Lower leg skin (tissue), 4 donors: ENCODE measurements at regions not wholly inside any gene's neighbourhood (a gene's known extent, or its start where the extent isn't known, plus 50 kb on each side); places are given as distances from the start of the nearest gene placed in this dataset.

Experiments used
- DNase-seq, 2 donors: peaks; one replicate each; pipeline ENCODE4 v3.0.0-alpha.2; 2019; ENCODE audit warnings: low spot score in 2 of 2
- H3K4me3 ChIP-seq: fragments of 200-600 bp; sonication (generic); 2 replicates; pipeline ENCODE4 v1.5.1; 2017; ENCODE audit warnings: mild to moderate bottlenecking, low read depth; ENCODE audit not compliant: poor library complexity, severe bottlenecking
- POLR2A ChIP-seq, 2 donors: fragments of 450-650 bp; IDR thresholded peaks; one replicate each; pipeline ENCODE4 v1.6.1; 2016 to 2017; ENCODE audit warnings: antibody characterized with exemption in 2 of 2, mild to moderate bottlenecking in 1 of 2, moderate library complexity in 1 of 2
- WGBS, 2 donors: methylation state at CpG; one replicate each; pipeline ENCODE4 v1.1.5; 2018; 5-methylcytosine and 5-hydroxymethylcytosine counted together
- intact Hi-C: fragments of 100-400 bp; cut with DNase I; formaldehyde crosslinking; loops from one replicate; pipeline ENCODE4 v1.15.0; 2023; ENCODE audit warnings: low total_unique reads
- TF ChIP-seq, protein P1 (sequence below), 3 donors: fragments of 450-650 bp; IDR thresholded peaks; one replicate each; pipeline ENCODE4 v1.5.1; 2016; ENCODE audit warnings: antibody characterized with exemption in 3 of 3, mild to moderate bottlenecking in 3 of 3, moderate library complexity in 2 of 3

DNA sequence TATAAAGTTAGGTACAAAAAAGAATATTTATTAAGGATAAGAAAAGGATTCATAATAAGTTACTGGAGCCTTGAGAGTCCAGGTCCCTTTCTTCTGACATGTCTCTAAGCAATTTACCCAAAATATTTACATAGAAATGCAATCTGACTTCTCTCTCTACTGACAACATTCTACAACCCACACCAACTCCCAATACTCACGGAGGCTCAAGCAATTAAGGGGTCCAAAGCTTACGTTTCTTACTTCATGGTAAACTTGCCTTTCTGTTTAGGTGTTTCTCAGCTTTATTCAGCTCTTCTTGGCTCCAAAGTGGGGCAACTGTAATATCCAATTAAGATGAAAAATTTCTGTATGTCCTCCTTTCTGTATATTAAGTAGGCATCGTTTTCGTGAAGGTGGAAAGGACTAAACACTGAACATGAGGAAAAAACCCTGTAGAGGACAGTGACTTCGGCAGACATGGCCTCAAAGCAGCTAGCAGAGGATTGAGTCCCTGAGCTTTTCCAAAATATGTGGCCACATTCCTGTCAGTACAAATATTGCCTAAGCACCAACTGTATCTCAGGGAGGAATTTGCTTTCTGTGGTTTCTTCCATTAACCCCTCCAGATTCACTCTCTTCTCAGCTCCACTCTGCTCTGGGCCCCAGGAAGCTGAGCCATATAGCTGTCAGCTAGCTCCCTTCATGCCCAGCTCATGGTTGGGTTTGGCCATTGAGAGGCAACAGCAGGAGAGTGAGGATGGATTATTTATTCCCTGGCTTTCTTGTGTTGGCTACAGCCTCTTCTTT lies 67.9 kb upstream of the GLS start:
- TF ChIP-seq POLR2A (IDR thresholded peaks at IDR 0.05) = no peak
- TF ChIP-seq, protein P1, sequence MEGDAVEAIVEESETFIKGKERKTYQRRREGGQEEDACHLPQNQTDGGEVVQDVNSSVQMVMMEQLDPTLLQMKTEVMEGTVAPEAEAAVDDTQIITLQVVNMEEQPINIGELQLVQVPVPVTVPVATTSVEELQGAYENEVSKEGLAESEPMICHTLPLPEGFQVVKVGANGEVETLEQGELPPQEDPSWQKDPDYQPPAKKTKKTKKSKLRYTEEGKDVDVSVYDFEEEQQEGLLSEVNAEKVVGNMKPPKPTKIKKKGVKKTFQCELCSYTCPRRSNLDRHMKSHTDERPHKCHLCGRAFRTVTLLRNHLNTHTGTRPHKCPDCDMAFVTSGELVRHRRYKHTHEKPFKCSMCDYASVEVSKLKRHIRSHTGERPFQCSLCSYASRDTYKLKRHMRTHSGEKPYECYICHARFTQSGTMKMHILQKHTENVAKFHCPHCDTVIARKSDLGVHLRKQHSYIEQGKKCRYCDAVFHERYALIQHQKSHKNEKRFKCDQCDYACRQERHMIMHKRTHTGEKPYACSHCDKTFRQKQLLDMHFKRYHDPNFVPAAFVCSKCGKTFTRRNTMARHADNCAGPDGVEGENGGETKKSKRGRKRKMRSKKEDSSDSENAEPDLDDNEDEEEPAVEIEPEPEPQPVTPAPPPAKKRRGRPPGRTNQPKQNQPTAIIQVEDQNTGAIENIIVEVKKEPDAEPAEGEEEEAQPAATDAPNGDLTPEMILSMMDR (IDR thresholded peaks at IDR 0.05) = no peak
- intact Hi-C loops = no loop called here
- H3K4me3 ChIP-seq = no peak overlapping the region
- no peak for DNase-seq
- WGBS, 2 donors = 90 to 91% methylated on average over 5 of the region's 5 CpGs

DNA sequence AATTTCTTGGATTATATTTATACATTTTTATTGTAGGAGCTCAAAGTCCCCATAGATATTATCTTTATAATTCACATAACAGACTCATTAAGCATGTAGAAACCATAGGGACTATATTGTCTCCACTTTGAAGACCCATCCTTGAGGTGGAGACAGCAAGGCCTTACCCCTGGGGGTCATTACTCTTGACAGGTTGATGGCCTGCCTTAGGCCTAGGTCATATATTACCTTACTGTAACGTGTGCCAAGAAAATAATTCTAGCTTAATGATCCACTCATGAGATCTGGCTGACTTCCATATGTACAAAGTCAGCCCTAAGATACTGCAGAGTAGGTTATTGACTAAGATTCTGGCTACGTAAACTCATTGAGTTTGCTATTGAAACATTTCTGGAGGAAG lies 65.4 kb upstream of the GLS start:
- no peak for DNase-seq
- TF ChIP-seq, protein P1 (IDR thresholded peaks at IDR 0.05) = no peak
- no peak for TF ChIP-seq POLR2A (IDR thresholded peaks at IDR 0.05)
- H3K4me3 ChIP-seq = no peak overlapping the region
- WGBS, 2 donors = 57 to 63% methylated on average over 2 of the region's 2 CpGs
- intact Hi-C loops = no loop called here

DNA sequence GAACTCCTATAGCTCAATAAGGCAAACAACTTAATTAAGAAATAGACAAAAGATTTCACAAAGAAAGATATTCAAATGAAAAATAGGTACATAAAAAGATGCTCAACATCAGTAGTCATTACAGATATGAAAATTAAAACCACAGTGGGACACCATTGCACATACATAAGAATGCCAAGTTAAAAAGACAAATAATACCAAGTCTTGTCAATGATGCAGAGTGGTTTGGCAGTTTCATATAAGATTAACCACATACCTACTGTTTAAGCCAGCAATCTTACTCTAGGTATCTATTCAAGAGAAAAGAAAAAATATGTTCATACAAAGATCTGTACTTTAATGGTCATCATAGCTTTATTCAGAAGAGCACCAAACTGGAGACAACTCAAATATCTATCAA lies 63.5 kb upstream of the GLS start:
- intact Hi-C loops = no loop called here
- no peak overlapping the region for H3K4me3 ChIP-seq
- DNase-seq = no peak
- TF ChIP-seq, protein P1 (IDR thresholded peaks at IDR 0.05) = no peak
- TF ChIP-seq POLR2A (IDR thresholded peaks at IDR 0.05) = no peak

DNA sequence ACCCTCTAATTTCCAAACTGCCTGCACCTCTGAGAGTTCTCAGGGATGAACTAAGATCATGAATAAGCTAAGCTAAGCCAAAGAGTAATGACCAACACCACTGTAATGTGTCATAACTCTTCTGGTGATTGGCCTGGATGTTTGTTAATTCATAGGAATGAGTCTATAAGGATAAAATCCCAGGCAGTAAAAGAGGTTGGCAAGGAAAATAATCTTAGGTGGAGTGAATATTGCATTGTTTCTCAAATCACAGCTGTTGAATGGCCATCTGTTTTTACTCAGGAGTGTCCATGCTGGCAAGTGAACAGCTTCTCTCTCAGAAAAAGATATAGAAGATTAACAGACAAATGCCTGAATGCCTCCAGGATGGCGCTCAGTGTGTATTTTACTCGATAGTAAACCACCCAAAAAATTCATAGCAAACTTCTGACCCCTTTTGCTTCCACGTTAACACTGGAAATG lies 60.8 kb upstream of the GLS start:
- WGBS, 2 donors = 61 to 76% methylated on average over 3 of the region's 3 CpGs
- TF ChIP-seq, protein P1 (IDR thresholded peaks at IDR 0.05) = no peak
- no peak for TF ChIP-seq POLR2A (IDR thresholded peaks at IDR 0.05)
- no peak for DNase-seq
- H3K4me3 ChIP-seq = no peak overlapping the region
- intact Hi-C loops = no loop called here

DNA sequence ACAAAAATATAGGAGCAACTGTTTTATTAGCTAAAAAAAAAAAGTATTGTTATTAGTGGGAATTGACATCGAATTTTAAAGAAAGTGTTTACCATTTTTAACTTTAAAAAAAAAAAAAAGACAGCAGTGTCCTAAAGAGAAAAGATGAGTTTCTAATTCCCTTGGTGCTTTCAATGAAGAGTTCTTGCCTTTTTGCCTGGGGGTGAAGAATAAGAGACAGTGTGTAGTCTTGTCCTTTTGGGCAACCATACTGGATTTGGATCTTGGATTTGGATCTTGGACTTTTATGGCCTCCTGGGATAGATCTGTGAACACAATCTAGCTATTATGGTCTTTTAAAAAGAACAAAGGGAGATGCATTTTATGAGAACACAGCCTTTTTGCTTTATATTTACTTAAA lies 60.2 kb upstream of the GLS start:
- intact Hi-C loops = no loop called here
- no peak overlapping the region for H3K4me3 ChIP-seq
- DNase-seq = no peak
- no peak for TF ChIP-seq POLR2A (IDR thresholded peaks at IDR 0.05)
- TF ChIP-seq, protein P1 (IDR thresholded peaks at IDR 0.05) = no peak
- WGBS, 2 donors = 49 to 73% methylated on average over 1 of the region's 1 CpG

DNA sequence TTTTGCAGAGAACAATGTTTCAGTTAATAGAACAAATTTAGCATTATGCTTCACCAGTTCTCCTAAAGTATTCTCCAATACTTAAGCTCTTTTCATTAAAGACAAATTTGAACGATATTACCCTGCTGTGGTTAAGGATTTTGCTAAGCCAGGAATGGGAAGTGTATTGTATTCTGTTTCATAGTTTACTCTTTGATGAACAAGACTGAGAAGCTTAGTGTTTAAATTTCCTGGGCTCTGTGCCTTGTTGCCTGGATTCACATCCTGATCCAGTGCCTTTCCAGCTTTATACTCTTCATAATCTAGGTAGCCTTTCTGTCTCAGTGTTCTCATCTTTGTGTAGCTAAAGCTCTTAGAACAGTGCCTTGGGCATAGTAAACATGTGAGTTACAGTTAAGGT lies 58.6 kb upstream of the GLS start:
- H3K4me3 ChIP-seq = no peak overlapping the region
- TF ChIP-seq, protein P1 (IDR thresholded peaks at IDR 0.05) = no peak
- no peak for TF ChIP-seq POLR2A (IDR thresholded peaks at IDR 0.05)
- DNase-seq = no peak
- intact Hi-C loops = no loop called here
- WGBS, 2 donors = 44 to 78% methylated on average over 1 of the region's 1 CpG
